ENCODE measurements at regions not wholly inside any gene's neighbourhood (a gene's known extent, or its start where the extent isn't known, plus 50 kb on each side); places are given as distances from the start of the nearest gene placed in this dataset.

GRCh38 chr1:238401144-238401543, 510.4 kb upstream of the ZP4 start:
- no peak for TF ChIP-seq CTCF (IDR thresholded peaks at IDR 0.05)
- TF ChIP-seq POLR2A (IDR thresholded peaks at IDR 0.05): no peak
